Pulmonary artery endothelial cell (primary cell): ENCODE measurements at regions not wholly inside any gene's neighbourhood (a gene's known extent, or its start where the extent isn't known, plus 50 kb on each side); places are given as distances from the start of the nearest gene placed in this dataset.
"Not testable (repeated sequence)": the region's sequence is repeated elsewhere in the genome, so short reads cannot be mapped to it uniquely, and the experiment has no call there.

Experiments used
- DNase-seq: peaks from one replicate; pipeline ENCODE4 v3.0.0-alpha.2; 2011; ENCODE audit warnings: low read depth, low spot score

- no peak for DNase-seq
These were observed 49.9 kb downstream of the ILRUN start for GRCh38 chr6:34646714-34647113.

- no peak for DNase-seq
These were observed 50.9 kb downstream of the ILRUN start for GRCh38 chr6:34645627-34646026.

GRCh38 chr6:34644716-34645115 is 51.9 kb downstream of the ILRUN start:
- no peak for DNase-seq

GRCh38 chr6:34642427-34642826 is 54.1 kb downstream of the ILRUN start:
- DNase-seq, result no peak

DNA sequence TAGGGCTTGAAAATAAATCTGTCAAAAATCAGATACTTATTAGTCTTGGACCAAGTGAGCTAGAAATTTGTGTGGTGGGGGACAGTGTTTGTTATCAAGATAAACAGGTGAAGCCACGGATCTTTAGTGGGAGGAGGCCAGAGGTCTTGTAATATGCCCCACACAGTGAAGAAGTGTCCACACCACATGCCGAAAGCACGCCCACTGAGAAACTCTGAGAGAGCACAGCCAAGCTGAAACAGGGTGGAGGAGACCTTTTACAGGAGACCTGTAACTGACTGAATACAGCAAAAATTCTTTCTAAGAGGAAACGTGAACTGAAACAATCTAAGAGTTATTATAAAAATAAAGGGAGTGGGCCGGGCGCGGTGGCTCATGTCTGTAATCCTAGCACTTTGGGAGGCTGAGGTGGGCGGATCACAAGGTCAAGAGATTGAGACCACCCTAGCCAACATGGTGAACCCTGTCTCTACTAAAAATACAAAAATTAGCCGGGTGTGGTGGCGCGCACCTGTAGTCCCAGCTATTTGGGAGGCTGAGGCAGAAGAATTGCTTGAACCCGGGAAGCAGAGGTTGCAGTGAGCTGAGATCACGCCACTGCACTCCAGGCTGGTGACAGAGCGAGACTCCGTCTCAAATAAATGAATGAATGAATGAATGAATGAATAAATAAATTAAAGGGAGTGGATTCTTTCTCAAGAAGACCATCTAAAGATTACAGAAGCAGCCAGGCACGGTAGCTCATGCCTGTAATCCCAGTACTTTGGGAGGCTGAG is 56.3 kb downstream of the ILRUN start:
- DNase-seq, result not testable (repeated sequence)

- DNase-seq, result no peak
These were observed 57.5 kb downstream of the ILRUN start for GRCh38 chr6:34638834-34639736.

GRCh38 chr6:34633785-34634184 is 62.8 kb downstream of the ILRUN start:
- no peak for DNase-seq

DNA sequence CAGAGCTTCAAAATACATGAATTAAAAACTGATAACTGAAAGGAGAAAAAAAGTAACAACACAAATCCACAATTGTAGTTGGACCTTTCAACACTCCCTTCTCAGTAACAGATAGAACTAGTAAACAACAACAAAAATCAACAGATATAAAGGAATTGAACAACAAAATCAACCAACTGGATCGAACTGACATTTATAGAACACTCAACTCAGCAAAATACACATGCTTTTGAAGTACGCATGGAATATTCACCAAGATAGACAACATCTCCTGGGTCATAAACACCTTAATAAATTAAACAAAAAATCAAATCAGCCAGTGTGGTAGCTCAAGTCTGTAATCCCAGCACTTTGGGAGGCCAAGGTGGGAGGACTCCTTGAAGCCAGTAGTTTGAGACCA is 63.3 kb downstream of the ILRUN start:
- DNase-seq, result no peak

DNA sequence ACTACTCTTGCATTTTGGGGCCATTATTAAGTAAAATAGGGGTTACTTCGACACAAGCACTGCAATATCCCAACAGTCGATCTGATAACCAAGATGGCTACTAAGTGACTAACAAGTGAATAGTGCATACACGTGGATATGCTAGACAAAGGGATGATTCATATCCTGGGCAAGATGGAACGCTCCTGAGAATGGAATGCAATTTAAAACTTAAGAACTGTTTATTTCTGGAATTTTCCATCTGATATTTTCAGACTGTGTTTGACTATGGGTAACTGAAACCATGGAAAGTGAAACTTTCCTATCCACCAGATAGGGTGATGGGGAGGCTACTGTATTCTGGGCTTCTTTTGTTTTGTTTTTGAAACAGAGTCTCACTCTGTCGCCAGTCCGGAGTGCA is 66.5 kb downstream of the ILRUN start:
- peak; percentile 76 for DNase-seq

DNA sequence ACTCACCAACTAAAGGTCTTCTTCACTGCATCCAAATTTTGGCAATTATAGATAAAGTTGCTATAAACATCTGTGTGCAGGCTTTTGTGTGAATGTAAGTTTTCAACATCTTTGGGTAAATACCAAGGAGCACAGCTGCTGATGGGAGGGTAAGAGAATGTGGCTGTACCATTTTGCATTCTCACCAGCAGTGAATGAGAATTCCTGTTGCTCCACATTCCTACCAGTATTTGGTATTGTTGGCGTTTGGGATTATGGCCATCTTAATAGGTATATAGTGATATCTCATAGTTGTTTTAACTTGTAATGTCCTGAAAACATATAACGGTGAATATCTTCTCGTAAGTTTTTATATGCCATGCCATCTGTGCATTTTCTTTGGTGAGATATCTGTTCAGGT is 69.3 kb downstream of the ILRUN start:
- DNase-seq, result no peak

- DNase-seq, result no peak
These were observed 62.5 kb upstream of the SPDEF start for GRCh38 chr6:34618430-34619182.

DNA sequence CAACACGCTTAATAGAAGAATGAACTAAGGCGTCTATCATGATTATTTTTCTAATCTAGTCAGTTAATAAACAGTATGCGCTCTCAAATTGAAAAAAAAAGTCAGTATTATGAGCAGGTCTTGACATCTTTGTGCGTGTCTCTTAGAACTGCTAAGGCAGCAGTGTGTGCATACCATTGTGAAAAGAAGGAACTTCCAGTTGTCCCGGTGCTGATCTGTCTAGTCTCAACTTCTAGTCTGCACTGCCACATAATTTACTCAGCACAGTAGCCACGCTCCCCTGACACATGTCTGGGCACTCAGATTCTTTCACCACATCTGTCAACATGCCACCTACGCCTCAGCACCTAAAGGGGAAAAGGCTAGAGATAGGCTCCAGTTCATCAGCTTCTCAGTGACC is 61.1 kb upstream of the SPDEF start:
- DNase-seq, result no peak

DNA sequence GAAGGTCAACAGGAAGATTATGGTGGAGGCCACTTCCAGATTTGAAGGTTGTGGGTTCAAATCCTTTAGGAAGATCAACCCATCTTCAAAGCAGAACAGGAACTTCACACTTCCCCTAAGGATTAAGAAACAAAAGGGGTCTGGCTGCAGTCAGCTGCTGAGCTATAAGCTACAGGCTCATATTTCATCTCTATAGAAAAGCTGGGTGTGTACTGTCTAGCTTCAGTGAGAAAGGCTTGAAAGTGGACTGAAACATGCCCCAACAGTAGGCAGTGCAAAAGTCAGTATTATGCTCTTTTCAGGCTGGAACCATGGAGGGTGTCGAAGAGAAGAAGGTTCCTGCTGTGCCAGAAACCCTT is 60.1 kb upstream of the SPDEF start:
- DNase-seq, result no peak

- DNase-seq, result no peak
These were observed 59.6 kb upstream of the SPDEF start for GRCh38 chr6:34615574-34616226.

- DNase-seq, result peak; percentile 10
These were observed 54.8 kb upstream of the SPDEF start for GRCh38 chr6:34610819-34611477.

DNA sequence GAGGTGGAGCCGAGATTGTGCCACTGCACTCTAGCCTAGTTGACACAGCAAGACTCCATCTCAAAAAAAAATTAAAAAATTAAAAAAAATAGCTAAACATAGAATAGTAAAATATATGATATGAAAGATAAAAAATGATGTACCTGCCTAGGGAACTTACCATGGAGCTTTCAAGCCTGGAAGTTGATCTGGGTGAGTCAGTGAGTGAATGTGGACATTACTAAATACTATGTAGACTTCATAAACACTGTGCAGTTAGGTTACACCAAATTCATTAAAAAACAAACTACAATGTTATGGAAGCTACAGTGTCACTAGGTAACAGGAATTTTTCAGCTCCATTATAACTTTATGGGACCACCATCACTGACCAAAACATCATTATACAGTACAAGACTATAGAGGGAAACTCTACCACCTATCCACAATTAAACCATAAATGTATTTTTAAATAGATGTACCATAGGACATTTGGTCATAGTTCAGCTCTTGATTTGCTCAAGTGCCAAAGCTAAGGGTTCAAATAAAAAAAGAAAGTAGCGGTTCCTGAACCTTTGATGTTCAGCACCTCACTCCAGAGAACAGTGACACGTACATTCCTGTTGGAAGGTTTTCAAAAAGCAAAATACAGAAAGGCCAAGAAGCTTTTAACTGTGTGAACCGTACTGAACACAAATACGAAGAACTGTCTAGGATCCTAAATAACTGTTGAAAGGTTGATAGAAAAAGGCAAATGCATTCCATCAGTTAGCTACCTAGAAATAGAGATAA is 52.4 kb upstream of the SPDEF start:
- DNase-seq, result no peak

GRCh38 chr6:34606477-34607265 is 50.5 kb upstream of the SPDEF start:
- DNase-seq, result no peak
